GM12872 (cell line): ENCODE measurements at regions not wholly inside any gene's neighbourhood (a gene's known extent, or its start where the extent isn't known, plus 50 kb on each side); places are given as distances from the start of the nearest gene placed in this dataset.

ENCODE experiments used
- CTCF ChIP-seq: IDR thresholded peaks from 3 replicates; pipeline ENCODE4 v1.5.1; 2011; ENCODE audit warnings: low read depth, mild to moderate bottlenecking, low read length, moderate library complexity; ENCODE audit not compliant: insufficient read depth

GRCh38 chr2:20113004-20113796 is 61.8 kb upstream of the LAPTM4A start:
- no peak for TF ChIP-seq CTCF

GRCh38 chr2:20111311-20112131 is 60.1 kb upstream of the LAPTM4A start:
- no peak for TF ChIP-seq CTCF

GRCh38 chr2:20110876-20111275 is 59.4 kb upstream of the LAPTM4A start:
- TF ChIP-seq CTCF: no peak

- no peak for TF ChIP-seq CTCF
Measured at GRCh38 chr2:20110383-20110782, 59.0 kb upstream of the LAPTM4A start.

GRCh38 chr2:20108655-20109396 is 57.4 kb upstream of the LAPTM4A start:
- TF ChIP-seq CTCF: no peak

GRCh38 chr2:20107776-20108175 is 56.3 kb upstream of the LAPTM4A start:
- TF ChIP-seq CTCF: no peak

GRCh38 chr2:20107352-20107751 is 55.9 kb upstream of the LAPTM4A start:
- TF ChIP-seq CTCF: no peak
